ENCODE measurements at regions not wholly inside any gene's neighbourhood (a gene's known extent, or its start where the extent isn't known, plus 50 kb on each side); places are given as distances from the start of the nearest gene placed in this dataset.

DNA sequence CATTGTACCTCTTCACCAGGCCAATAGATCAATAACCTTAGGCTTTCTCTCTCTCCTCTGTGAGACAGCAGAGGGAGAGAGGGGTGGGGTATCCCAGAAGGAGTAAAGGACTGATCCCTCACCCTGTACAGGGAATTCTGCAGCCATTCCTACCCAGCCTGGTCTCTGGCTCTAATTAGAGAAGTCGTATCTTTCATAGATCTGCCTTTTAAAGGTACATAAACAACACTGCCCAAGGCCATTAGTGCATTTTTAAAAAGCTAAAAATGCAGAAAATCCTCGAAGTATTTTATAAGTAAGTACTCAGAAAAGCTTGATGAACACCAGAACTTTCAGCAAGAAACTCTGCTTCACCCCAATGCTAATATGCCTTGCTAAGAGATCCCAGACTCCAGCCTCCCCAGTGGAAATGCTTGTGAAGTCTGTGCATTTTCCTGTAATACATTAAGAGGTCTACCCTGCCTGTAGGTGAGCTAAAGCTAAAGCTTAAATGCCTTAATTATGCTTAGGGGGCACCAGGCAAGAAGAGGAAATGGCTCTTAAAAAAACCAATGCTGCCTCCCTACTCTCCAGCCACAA, 200.0 kb upstream of the ANKRD55 start:
- Histone ChIP-seq H3K4me2 (ENCODE audit: low read length) (no peak overlapping the region), H2AFZ (ENCODE audit: low read depth, low read length) (no peak overlapping the region)
- TF ChIP-seq, protein P1, sequence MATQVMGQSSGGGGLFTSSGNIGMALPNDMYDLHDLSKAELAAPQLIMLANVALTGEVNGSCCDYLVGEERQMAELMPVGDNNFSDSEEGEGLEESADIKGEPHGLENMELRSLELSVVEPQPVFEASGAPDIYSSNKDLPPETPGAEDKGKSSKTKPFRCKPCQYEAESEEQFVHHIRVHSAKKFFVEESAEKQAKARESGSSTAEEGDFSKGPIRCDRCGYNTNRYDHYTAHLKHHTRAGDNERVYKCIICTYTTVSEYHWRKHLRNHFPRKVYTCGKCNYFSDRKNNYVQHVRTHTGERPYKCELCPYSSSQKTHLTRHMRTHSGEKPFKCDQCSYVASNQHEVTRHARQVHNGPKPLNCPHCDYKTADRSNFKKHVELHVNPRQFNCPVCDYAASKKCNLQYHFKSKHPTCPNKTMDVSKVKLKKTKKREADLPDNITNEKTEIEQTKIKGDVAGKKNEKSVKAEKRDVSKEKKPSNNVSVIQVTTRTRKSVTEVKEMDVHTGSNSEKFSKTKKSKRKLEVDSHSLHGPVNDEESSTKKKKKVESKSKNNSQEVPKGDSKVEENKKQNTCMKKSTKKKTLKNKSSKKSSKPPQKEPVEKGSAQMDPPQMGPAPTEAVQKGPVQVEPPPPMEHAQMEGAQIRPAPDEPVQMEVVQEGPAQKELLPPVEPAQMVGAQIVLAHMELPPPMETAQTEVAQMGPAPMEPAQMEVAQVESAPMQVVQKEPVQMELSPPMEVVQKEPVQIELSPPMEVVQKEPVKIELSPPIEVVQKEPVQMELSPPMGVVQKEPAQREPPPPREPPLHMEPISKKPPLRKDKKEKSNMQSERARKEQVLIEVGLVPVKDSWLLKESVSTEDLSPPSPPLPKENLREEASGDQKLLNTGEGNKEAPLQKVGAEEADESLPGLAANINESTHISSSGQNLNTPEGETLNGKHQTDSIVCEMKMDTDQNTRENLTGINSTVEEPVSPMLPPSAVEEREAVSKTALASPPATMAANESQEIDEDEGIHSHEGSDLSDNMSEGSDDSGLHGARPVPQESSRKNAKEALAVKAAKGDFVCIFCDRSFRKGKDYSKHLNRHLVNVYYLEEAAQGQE (IDR thresholded peaks at IDR 0.05; ENCODE audit: borderline replicate concordance): no peak

DNA sequence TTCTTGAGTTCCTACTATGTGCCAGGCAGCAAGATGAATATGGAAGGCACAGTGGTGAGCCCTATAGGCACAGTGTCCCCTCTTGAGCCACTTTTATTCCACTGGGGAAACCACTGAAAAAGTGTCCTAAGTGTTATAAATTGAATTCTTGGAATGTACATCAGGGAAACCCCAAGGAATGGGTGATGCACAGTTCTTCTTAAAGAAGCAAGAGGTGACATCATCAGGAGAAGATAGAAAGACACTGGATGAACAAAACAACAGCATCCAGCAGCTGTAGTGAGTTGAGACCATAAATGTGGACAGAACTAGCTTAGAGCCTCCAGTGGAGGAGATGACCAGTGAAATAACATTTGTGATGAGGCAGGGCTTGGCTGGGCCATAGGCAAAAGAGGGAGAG, 199.2 kb upstream of the ANKRD55 start:
- H3K27ac ChIP-seq (ENCODE audit: low read length): no peak overlapping the region
- no peak overlapping the region for H2AFZ ChIP-seq (ENCODE audit: low read depth, low read length)
- H3K4me3 ChIP-seq (ENCODE audit: low read length): no peak overlapping the region
- H3K4me2 ChIP-seq (ENCODE audit: low read length): no peak overlapping the region
- H3K9me2 ChIP-seq (ENCODE audit: insufficient read depth, low read length): no peaks in the 10 kb centered on the region
- TF ChIP-seq RAD21 (conservative IDR thresholded peaks at IDR 0.05) (no peak), EZH2 (IDR thresholded peaks at IDR 0.05; ENCODE audit: borderline replicate concordance, insufficient read depth, low read length, poor library complexity, severe bottlenecking) (no peak), SMC3 (conservative IDR thresholded peaks at IDR 0.05; ENCODE audit: poor library complexity) (no peak), TAF1 (IDR thresholded peaks at IDR 0.05; ENCODE audit: low read depth) (no peak), EP300 (conservative IDR thresholded peaks at IDR 0.05; ENCODE audit: poor library complexity, severe bottlenecking) (no peak)
- TF ChIP-seq, protein P2, sequence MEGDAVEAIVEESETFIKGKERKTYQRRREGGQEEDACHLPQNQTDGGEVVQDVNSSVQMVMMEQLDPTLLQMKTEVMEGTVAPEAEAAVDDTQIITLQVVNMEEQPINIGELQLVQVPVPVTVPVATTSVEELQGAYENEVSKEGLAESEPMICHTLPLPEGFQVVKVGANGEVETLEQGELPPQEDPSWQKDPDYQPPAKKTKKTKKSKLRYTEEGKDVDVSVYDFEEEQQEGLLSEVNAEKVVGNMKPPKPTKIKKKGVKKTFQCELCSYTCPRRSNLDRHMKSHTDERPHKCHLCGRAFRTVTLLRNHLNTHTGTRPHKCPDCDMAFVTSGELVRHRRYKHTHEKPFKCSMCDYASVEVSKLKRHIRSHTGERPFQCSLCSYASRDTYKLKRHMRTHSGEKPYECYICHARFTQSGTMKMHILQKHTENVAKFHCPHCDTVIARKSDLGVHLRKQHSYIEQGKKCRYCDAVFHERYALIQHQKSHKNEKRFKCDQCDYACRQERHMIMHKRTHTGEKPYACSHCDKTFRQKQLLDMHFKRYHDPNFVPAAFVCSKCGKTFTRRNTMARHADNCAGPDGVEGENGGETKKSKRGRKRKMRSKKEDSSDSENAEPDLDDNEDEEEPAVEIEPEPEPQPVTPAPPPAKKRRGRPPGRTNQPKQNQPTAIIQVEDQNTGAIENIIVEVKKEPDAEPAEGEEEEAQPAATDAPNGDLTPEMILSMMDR (IDR thresholded peaks at IDR 0.05; ENCODE audit: poor library complexity, severe bottlenecking): no peak
- H3K79me2 ChIP-seq (replicated peaks; ENCODE audit: insufficient read depth, low read length): no peaks in the 10 kb centered on the region
- H3K9ac ChIP-seq (ENCODE audit: low read length): no peak overlapping the region
- H3K36me3 ChIP-seq (ENCODE audit: insufficient read depth, low read length): no peaks in the 10 kb centered on the region
- no peaks in the 10 kb centered on the region for H3K27me3 ChIP-seq (ENCODE audit: insufficient read depth, low read depth, low read length)
- H3F3A ChIP-seq (ENCODE audit: insufficient read depth, low read length, poor library complexity, severe bottlenecking): no peaks in the 10 kb centered on the region
- H3K9me3 ChIP-seq (ENCODE audit: low read length): no peaks in the 10 kb centered on the region
- H4K20me1 ChIP-seq (ENCODE audit: insufficient read depth): no peaks in the 10 kb centered on the region

More for the DNA sequence above, 200.0 kb upstream of the ANKRD55 start:
- Histone ChIP-seq H3K36me3 (ENCODE audit: insufficient read depth, low read length) (no peaks in the 10 kb centered on the region), H3K79me2 (replicated peaks; ENCODE audit: insufficient read depth, low read length) (no peaks in the 10 kb centered on the region), H3K9ac (ENCODE audit: low read length) (no peak overlapping the region), H3K9me3 (ENCODE audit: low read length) (no peaks in the 10 kb centered on the region), H3F3A (ENCODE audit: insufficient read depth, low read length, poor library complexity, severe bottlenecking) (no peaks in the 10 kb centered on the region), H4K20me1 (ENCODE audit: insufficient read depth) (no peaks in the 10 kb centered on the region), H3K27me3 (ENCODE audit: insufficient read depth, low read depth, low read length) (no peaks in the 10 kb centered on the region), H3K9me2 (ENCODE audit: insufficient read depth, low read length) (no peaks in the 10 kb centered on the region), H3K4me3 (ENCODE audit: low read length) (no peak overlapping the region), H3K27ac (ENCODE audit: low read length) (no peak overlapping the region)

DNA sequence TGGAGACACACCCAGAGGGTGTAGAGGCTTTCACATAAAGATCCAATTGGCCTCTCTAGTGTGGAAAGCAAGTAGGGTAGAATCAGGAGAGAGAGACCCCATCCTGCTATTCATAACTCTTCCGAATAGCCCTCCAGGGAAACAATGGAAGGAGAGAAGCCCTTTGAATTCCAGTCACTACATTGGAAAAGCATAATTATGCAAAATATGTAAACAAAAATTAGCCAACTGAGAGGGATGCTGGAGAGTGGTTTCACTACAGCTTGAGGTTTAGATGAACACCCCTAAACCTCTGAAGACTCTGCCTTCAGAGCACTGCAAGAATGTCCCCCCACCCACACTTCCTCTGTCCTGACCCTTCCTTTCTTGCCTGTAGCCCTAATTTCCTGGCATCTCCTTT, 197.3 kb upstream of the ANKRD55 start:
- no peak for TF ChIP-seq MXI1 (conservative IDR thresholded peaks at IDR 0.05; ENCODE audit: poor library complexity, severe bottlenecking)
- TF ChIP-seq SMC3 (conservative IDR thresholded peaks at IDR 0.05; ENCODE audit: poor library complexity): no peak
- no peak for TF ChIP-seq EP300 (conservative IDR thresholded peaks at IDR 0.05; ENCODE audit: poor library complexity, severe bottlenecking)
- no peak for TF ChIP-seq RAD21 (conservative IDR thresholded peaks at IDR 0.05)
- TF ChIP-seq, protein P2 (IDR thresholded peaks at IDR 0.05; ENCODE audit: poor library complexity, severe bottlenecking): no peak
- TF ChIP-seq EZH2 (IDR thresholded peaks at IDR 0.05; ENCODE audit: borderline replicate concordance, insufficient read depth, low read length, poor library complexity, severe bottlenecking): no peak
- TF ChIP-seq, protein P1 (IDR thresholded peaks at IDR 0.05; ENCODE audit: borderline replicate concordance): no peak
- TF ChIP-seq TAF1 (IDR thresholded peaks at IDR 0.05; ENCODE audit: low read depth): no peak
- no peak overlapping the region for H3K4me2 ChIP-seq (ENCODE audit: low read length)

More for the DNA sequence above, 197.3 kb upstream of the ANKRD55 start:
- no peak overlapping the region for H3K27ac ChIP-seq (ENCODE audit: low read length)
- no peaks in the 10 kb centered on the region for H3K27me3 ChIP-seq (ENCODE audit: insufficient read depth, low read depth, low read length)
- no peaks in the 10 kb centered on the region for H3F3A ChIP-seq (ENCODE audit: insufficient read depth, low read length, poor library complexity, severe bottlenecking)
- no peak overlapping the region for H2AFZ ChIP-seq (ENCODE audit: low read depth, low read length)
- H3K9me3 ChIP-seq (ENCODE audit: low read length): no peaks in the 10 kb centered on the region
- H4K20me1 ChIP-seq (ENCODE audit: insufficient read depth): no peaks in the 10 kb centered on the region
- no peaks in the 10 kb centered on the region for H3K79me2 ChIP-seq (replicated peaks; ENCODE audit: insufficient read depth, low read length)
- no peaks in the 10 kb centered on the region for H3K36me3 ChIP-seq (ENCODE audit: insufficient read depth, low read length)
- no peaks in the 10 kb centered on the region for H3K9me2 ChIP-seq (ENCODE audit: insufficient read depth, low read length)
- no peak overlapping the region for H3K4me3 ChIP-seq (ENCODE audit: low read length)
- no peak overlapping the region for H3K9ac ChIP-seq (ENCODE audit: low read length)
